ENCODE measurements at regions not wholly inside any gene's neighbourhood (a gene's known extent, or its start where the extent isn't known, plus 50 kb on each side); places are given as distances from the start of the nearest gene placed in this dataset.

- H3K27me3 Mint-ChIP-seq (ENCODE audit: insufficient read depth) = no peaks in the 10 kb centered on the region
- H3K36me3 Mint-ChIP-seq (ENCODE audit: low read depth) = no peaks in the 10 kb centered on the region
- no peaks in the 10 kb centered on the region for H3K9me3 Mint-ChIP-seq
- H3K4me3 Mint-ChIP-seq = no peak overlapping the region
- Histone ChIP-seq H3K27ac (ENCODE audit: low read depth, low read length) (no peak overlapping the region), H3K36me3 (ENCODE audit: control insufficient read depth, insufficient read depth, low read length) (no peaks in the 10 kb centered on the region), H3K4me1 (ENCODE audit: control insufficient read depth, insufficient read depth, low read length) (no peaks in the 10 kb centered on the region), H3K9me3 (ENCODE audit: control insufficient read depth, low read length) (no peaks in the 10 kb centered on the region), H3K27me3 (ENCODE audit: control insufficient read depth, insufficient read depth, low read length, poor library complexity, severe bottlenecking) (no peaks in the 10 kb centered on the region), H3K9ac (ENCODE audit: extremely low read depth, low read length, poor library complexity, severe bottlenecking) (no peak overlapping the region), H3K4me3 (ENCODE audit: low read length) (no peak overlapping the region)
- no peaks in the 10 kb centered on the region for H3K4me1 Mint-ChIP-seq
- no peak for DNase-seq
- 80 to 85% methylated on average over 5 to 6 of the region's 6 CpGs for WGBS, 2 experiments (ENCODE audit: insufficient coverage in 1 of 2, insufficient read length in 1 of 2)
- no peak for TF ChIP-seq CTCF (conservative IDR thresholded peaks at IDR 0.05)
- no peak overlapping the region for H3K27ac Mint-ChIP-seq
Observed at GRCh38 chr1:87591492-87591891, 262.8 kb downstream of the LMO4 start.

DNA sequence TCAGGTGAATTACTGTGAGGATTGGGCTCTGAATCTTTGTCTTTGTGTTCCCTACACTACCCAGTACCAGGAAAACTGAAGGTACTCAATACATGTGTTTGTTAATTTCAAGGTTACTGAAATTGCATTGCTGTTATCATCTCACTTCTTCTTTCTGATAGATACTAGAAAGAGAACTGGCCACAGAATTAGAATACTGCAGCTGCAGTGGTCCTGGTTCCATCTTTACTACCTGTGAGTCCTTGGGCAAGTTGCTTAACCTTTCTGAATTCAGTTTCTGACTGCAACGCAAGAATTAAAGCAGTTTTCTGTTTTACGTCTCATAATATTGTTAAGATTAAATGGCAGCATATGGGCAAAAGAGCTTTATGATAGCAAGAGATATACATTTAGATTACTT, 263.5 kb downstream of the LMO4 start:
- Histone ChIP-seq H3K4me3 (ENCODE audit: low read length) (no peak overlapping the region), H3K9me3 (ENCODE audit: control insufficient read depth, low read length) (no peaks in the 10 kb centered on the region), H3K27me3 (ENCODE audit: control insufficient read depth, insufficient read depth, low read length, poor library complexity, severe bottlenecking) (no peaks in the 10 kb centered on the region), H3K27ac (ENCODE audit: low read depth, low read length) (no peak overlapping the region), H3K4me1 (ENCODE audit: control insufficient read depth, insufficient read depth, low read length) (no peaks in the 10 kb centered on the region), H3K9ac (ENCODE audit: extremely low read depth, low read length, poor library complexity, severe bottlenecking) (no peak overlapping the region), H3K36me3 (ENCODE audit: control insufficient read depth, insufficient read depth, low read length) (no peaks in the 10 kb centered on the region)
- WGBS, 2 experiments (ENCODE audit: insufficient coverage in 1 of 2, insufficient read length in 1 of 2) = 96% methylated on average over 2 of the region's 2 CpGs; no CpG with 5 or more reads in 1 of the 2 experiments
- no peak for DNase-seq
- no peak for TF ChIP-seq CTCF (conservative IDR thresholded peaks at IDR 0.05)
- Mint-ChIP-seq H3K4me3 (no peak overlapping the region), H3K27ac (no peak overlapping the region), H3K36me3 (ENCODE audit: low read depth) (no peaks in the 10 kb centered on the region), H3K27me3 (ENCODE audit: insufficient read depth) (no peaks in the 10 kb centered on the region), H3K9me3 (no peaks in the 10 kb centered on the region), H3K4me1 (no peaks in the 10 kb centered on the region)

DNA sequence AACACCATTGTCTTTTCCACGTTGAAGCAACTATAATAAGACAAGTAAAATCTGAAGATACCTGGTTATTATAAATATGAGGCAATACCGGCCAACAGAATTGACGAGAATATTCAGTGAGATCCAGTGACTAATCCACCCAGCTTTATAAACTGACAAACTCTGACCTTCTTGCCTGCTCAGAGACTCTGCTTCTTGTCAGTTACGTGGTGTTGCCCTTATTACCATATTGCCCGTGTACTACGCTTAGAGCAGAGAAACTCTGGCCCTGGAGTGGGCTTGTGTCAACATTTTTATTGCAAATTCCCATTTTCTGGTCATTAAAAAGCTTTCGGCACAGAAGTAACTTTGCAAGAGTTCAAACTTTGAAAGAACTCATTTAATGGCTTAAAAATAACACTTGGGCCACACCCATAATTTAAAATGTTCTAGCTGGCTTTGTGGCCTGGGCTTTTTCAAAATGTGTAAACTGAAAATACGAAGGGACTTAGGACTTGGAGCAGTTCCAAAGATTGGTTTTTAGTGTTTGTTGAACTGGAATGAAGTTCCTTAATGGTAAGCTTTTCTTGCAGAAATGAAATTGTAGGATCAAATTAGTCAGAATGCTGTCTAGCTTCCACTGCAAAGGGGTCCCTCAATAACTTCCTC, 266.2 kb downstream of the LMO4 start:
- Histone ChIP-seq H3K9ac (ENCODE audit: extremely low read depth, low read length, poor library complexity, severe bottlenecking) (no peak overlapping the region), H3K36me3 (ENCODE audit: control insufficient read depth, insufficient read depth, low read length) (no peaks in the 10 kb centered on the region), H3K9me3 (ENCODE audit: control insufficient read depth, low read length) (no peaks in the 10 kb centered on the region), H3K4me3 (ENCODE audit: low read length) (no peak overlapping the region), H3K4me1 (ENCODE audit: control insufficient read depth, insufficient read depth, low read length) (no peaks in the 10 kb centered on the region), H3K27me3 (ENCODE audit: control insufficient read depth, insufficient read depth, low read length, poor library complexity, severe bottlenecking) (no peaks in the 10 kb centered on the region), H3K27ac (ENCODE audit: low read depth, low read length) (no peak overlapping the region)
- H3K36me3 Mint-ChIP-seq (ENCODE audit: low read depth) = no peaks in the 10 kb centered on the region
- WGBS, 2 experiments (ENCODE audit: insufficient coverage in 1 of 2, insufficient read length in 1 of 2) = 93 to 97% methylated on average over 8 of the region's 8 CpGs
- peaks cover 5% of the 10 kb centered on the region for H3K4me1 Mint-ChIP-seq
- H3K9me3 Mint-ChIP-seq = no peaks in the 10 kb centered on the region
- H3K27me3 Mint-ChIP-seq (ENCODE audit: insufficient read depth) = no peaks in the 10 kb centered on the region
- H3K4me3 Mint-ChIP-seq = no peak overlapping the region
- H3K27ac Mint-ChIP-seq = no peak overlapping the region
- no peak for TF ChIP-seq CTCF (conservative IDR thresholded peaks at IDR 0.05)
- no peak for DNase-seq
